GM12878 (cell line): ENCODE measurements at regions not wholly inside any gene's neighbourhood (a gene's known extent, or its start where the extent isn't known, plus 50 kb on each side); places are given as distances from the start of the nearest gene placed in this dataset.

ENCODE experiments used
- ATAC-seq: fragments of 200-7000 bp; cut with Tn5 transposase; 3 replicates; pipeline ENCODE4 v1.9.1; 2020; ENCODE audit warnings: mild to moderate bottlenecking, moderate library complexity
- BruUV-seq: library from RNA; stranded (reverse); fragments of 400-500 nt; replicated peaks from 2 replicates; lab custom pipeline; 2021; lab: Mats Ljungman, UMichigan
- CTCF ChIA-PET: fragments of 300-600 bp; sonication (Branson Sonifier 250); formaldehyde crosslinking; extraction: SDS; loops from one replicate; lab custom pipeline; 2021; ENCODE audit warnings: inconsistent platforms; lab: Yijun Ruan, JAX
- POLR2A ChIA-PET: fragments of 350-600 bp; formaldehyde crosslinking; extraction: SDS; loops from one replicate; lab custom pipeline; 2021; ENCODE audit warnings: inconsistent platforms; lab: Charles Lee
- RAD21 ChIA-PET: fragments of 300-600 bp; sonication (Branson Sonifier 250); formaldehyde crosslinking; loops from one replicate; lab custom pipeline; 2023; ENCODE audit warnings: antibody characterized with exemption; ENCODE audit not compliant: unreplicated experiment; lab: Charles Lee
- SMC1A ChIA-PET: fragments of 300-600 bp; sonication (Branson Sonifier 250); formaldehyde crosslinking; loops from one replicate; lab custom pipeline; 2023; ENCODE audit not compliant: unreplicated experiment, uncharacterized antibody; lab: Charles Lee
- DNase-seq: peaks from one replicate; pipeline ENCODE4 v3.0.0-alpha.2; 2011; ENCODE audit warnings: low read depth, low spot score
- FAIRE-seq: peaks from 3 replicates; lab custom pipeline; 2011; peaks lifted over from hg19 to GRCh38; lab: Jason Lieb, UNC
- H2AFZ ChIP-seq: 2 replicates; pipeline ENCODE4 v1.6.0; 2011; ENCODE audit warnings: low read depth, low read length, control low read depth; ENCODE audit not compliant: control insufficient read depth
- H3K27ac ChIP-seq: 2 replicates; pipeline ENCODE4 v1.5.1; 2011; ENCODE audit warnings: control low read depth; ENCODE audit not compliant: control insufficient read depth, insufficient read depth
- H3K27me3 ChIP-seq, 2 experiments: replicated peaks in 1 of 2; 2 replicates each; pipeline versions ENCODE4 v1.6.0 to v1.6.1; 2011; ENCODE audit warnings: low read length in 1 of 2; ENCODE audit not compliant: control insufficient read depth in 2 of 2, insufficient read depth in 2 of 2
- H3K36me3 ChIP-seq, 2 experiments: 2 replicates each; pipeline ENCODE4 v1.5.1; 2011; ENCODE audit warnings: low read length in 1 of 2; ENCODE audit not compliant: control insufficient read depth in 2 of 2, insufficient read depth in 2 of 2
- H3K4me1 ChIP-seq: 2 replicates; pipeline ENCODE4 v1.6.1; 2011; ENCODE audit warnings: mild to moderate bottlenecking, low read length, moderate library complexity, mixed read lengths; ENCODE audit not compliant: control insufficient read depth, insufficient read depth
- H3K4me2 ChIP-seq: 2 replicates; pipeline ENCODE4 v1.6.0; 2011; ENCODE audit warnings: control low read depth; ENCODE audit not compliant: control insufficient read depth, insufficient read depth
- H3K4me3 ChIP-seq: fragments of 200-600 bp; sonication (generic); 2 replicates; pipeline ENCODE4 v1.5.1; 2016
- H3K79me2 ChIP-seq: 2 replicates; pipeline ENCODE4 v1.6.0; 2011; ENCODE audit warnings: low read length; ENCODE audit not compliant: control insufficient read depth, insufficient read depth
- H3K9ac ChIP-seq: 2 replicates; pipeline ENCODE4 v1.8.0; 2011; ENCODE audit warnings: low read length, control low read depth, mixed read lengths; ENCODE audit not compliant: control insufficient read depth, insufficient read depth
- H3K9me3 ChIP-seq: replicated peaks from 3 replicates; pipeline ENCODE4 v1.5.1; 2011; ENCODE audit warnings: mild to moderate bottlenecking, low read length; ENCODE audit not compliant: control insufficient read depth, insufficient read depth
- H4K20me1 ChIP-seq: 2 replicates; pipeline ENCODE4 v1.6.0; 2011; ENCODE audit not compliant: control insufficient read depth, insufficient read depth
- DPF2 ChIP-seq: fragments of 450-650 bp; IDR thresholded peaks from 2 replicates; pipeline ENCODE4 v1.6.1; 2017; ENCODE audit warnings: mild to moderate bottlenecking
- EED ChIP-seq: sonication (generic); IDR thresholded peaks from 2 replicates; pipeline ENCODE4 v1.6.1; 2016; ENCODE audit warnings: antibody characterized with exemption, low read depth
- ESRRA ChIP-seq: IDR thresholded peaks from 2 replicates; pipeline ENCODE4 v1.6.1; 2012; ENCODE audit warnings: mild to moderate bottlenecking, low read length, improper control_type of control experiment
- GATAD2B ChIP-seq: fragments of 450-650 bp; conservative IDR thresholded peaks from 2 replicates; pipeline ENCODE4 v1.6.1; 2017; ENCODE audit warnings: low read depth, mild to moderate bottlenecking, moderate library complexity
- NFXL1 ChIP-seq: fragments of 450-650 bp; IDR thresholded peaks from 2 replicates; pipeline ENCODE4 v1.6.1; 2017; ENCODE audit warnings: antibody characterized with exemption, mild to moderate bottlenecking, borderline replicate concordance
- NFYB ChIP-seq: IDR thresholded peaks from 2 replicates; pipeline ENCODE4 v1.6.1; 2011; ENCODE audit warnings: low read depth, mild to moderate bottlenecking, low read length, improper control_type of control experiment, moderate library complexity; ENCODE audit not compliant: insufficient read depth
- PAX5 ChIP-seq: IDR thresholded peaks from 2 replicates; pipeline ENCODE4 v1.6.1; 2011; ENCODE audit warnings: low read depth, low read length, borderline replicate concordance
- POLR2AphosphoS2 ChIP-seq: IDR thresholded peaks from 2 replicates; pipeline ENCODE4 v1.6.1; 2011; ENCODE audit warnings: low read depth, mild to moderate bottlenecking, low read length, improper control_type of control experiment, moderate library complexity
- POLR2AphosphoS5 ChIP-seq: IDR thresholded peaks from 2 replicates; pipeline ENCODE4 v1.6.1; 2011; ENCODE audit warnings: mild to moderate bottlenecking, low read length, inconsistent platforms
- RFX5 ChIP-seq: IDR thresholded peaks from 2 replicates; pipeline ENCODE4 v1.6.1; 2011; ENCODE audit warnings: low read depth, low read length, improper control_type of control experiment
- SPI1 ChIP-seq: IDR thresholded peaks from 2 replicates; pipeline ENCODE4 v1.6.1; 2011; ENCODE audit warnings: low read depth, mild to moderate bottlenecking, low read length, moderate library complexity, borderline replicate concordance; ENCODE audit not compliant: insufficient read depth
- STAT3 ChIP-seq: IDR thresholded peaks from 2 replicates; pipeline ENCODE4 v1.6.1; 2011; ENCODE audit warnings: low read depth, low read length, improper control_type of control experiment
- SUPT20H ChIP-seq: IDR thresholded peaks from 2 replicates; pipeline ENCODE4 v1.6.1; 2011; ENCODE audit warnings: low read depth, mild to moderate bottlenecking, low read length, moderate library complexity, borderline replicate concordance; ENCODE audit not compliant: control insufficient read depth
- TARDBP ChIP-seq: IDR thresholded peaks from 2 replicates; pipeline ENCODE4 v1.6.1; 2016; ENCODE audit warnings: borderline replicate concordance
- ZNF622 ChIP-seq: fragments of 450-650 bp; IDR thresholded peaks from 2 replicates; pipeline ENCODE4 v1.6.1; 2017; ENCODE audit warnings: mild to moderate bottlenecking, inconsistent platforms
- WGBS: methylation state at CpG from one replicate; pipeline ENCODE4 v1.1.6; 2016; ENCODE audit warnings: low lambda C conversion rate; ENCODE audit not compliant: insufficient replicate concordance, insufficient coverage; ENCODE audit errors: missing lambda C conversion rate; 5-methylcytosine and 5-hydroxymethylcytosine counted together
- in situ Hi-C: fragments of 300-500 bp; cut with MboI; formaldehyde crosslinking; loops from 9 replicates; pipeline ENCODE4 v1.14.3; 2018; ENCODE audit warnings: mixed read lengths
- intact Hi-C: fragments of 100-400 bp; cut with micrococcal nuclease; formaldehyde crosslinking; loops from one replicate; pipeline ENCODE4 v1.14.2; 2022; ENCODE audit not compliant: unreplicated experiment
- TF ChIP-seq, protein P1 (sequence below): fragments of 450-650 bp; IDR thresholded peaks from 2 replicates; pipeline ENCODE4 v1.6.1; 2018; ENCODE audit warnings: borderline replicate concordance, mild to moderate bottlenecking; ENCODE audit not compliant: partially characterized antibody

DNA sequence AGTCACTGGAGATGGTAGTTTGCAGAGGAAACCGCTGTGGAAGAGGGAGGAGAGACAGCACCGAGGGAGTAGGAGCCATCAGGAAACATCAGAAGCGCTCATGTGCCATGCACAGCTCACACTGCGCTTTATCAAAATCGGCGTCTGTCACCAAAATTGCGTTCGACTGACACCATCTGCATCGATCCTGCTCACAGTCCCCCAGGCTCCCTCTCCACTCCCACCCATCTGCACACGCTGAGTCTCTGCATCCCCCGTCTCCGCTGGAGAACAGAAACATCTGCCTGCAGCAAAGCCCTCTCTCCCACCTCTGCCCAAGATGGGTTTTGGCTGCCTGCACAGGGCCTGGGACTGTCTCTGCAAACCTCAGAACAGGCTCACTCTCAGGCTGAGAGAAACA is 187.5 kb upstream of the RPL38 start:
- H2AFZ ChIP-seq = no peak overlapping the region
- DNase-seq = no peak
- H3K36me3 ChIP-seq = no peaks in the 10 kb centered on the region
- POLR2A ChIA-PET = no interaction called here
- no TSS peak for BruUV-seq
- CTCF ChIA-PET = no interaction called here
- no peak overlapping the region for H3K27ac ChIP-seq
- no peak overlapping the region for H3K4me2 ChIP-seq
- no peak overlapping the region for H3K4me3 ChIP-seq
- no peak overlapping the region for H3K9ac ChIP-seq
- no peak for FAIRE-seq
- peaks cover 3 to 7% of the 10 kb centered on the region in 2 experiments for H3K27me3 ChIP-seq
- in situ Hi-C loops = no loop called here
- no peak for ATAC-seq
- WGBS = 32% methylated on average over 12 of the region's 12 CpGs
- no peaks in the 10 kb centered on the region for H4K20me1 ChIP-seq
- SMC1A ChIA-PET = no interaction called here
- RAD21 ChIA-PET = no interaction called here
- H3K9me3 ChIP-seq = no peaks in the 10 kb centered on the region
- intact Hi-C loops = no loop called here
- H3K4me1 ChIP-seq = no peaks in the 10 kb centered on the region
- no peak for TF ChIP-seq ZNF622
- no peak for TF ChIP-seq ESRRA
- TF ChIP-seq STAT3 = no peak
- TF ChIP-seq EED = no peak
- TF ChIP-seq NFYB = no peak
- no peak for TF ChIP-seq POLR2AphosphoS5
- TF ChIP-seq DPF2 = no peak
- no peaks in the 10 kb centered on the region for H3K79me2 ChIP-seq

GRCh38 chr17:74016461-74016860 is 187.0 kb upstream of the RPL38 start:
- no peak for FAIRE-seq
- POLR2A ChIA-PET = no interaction called here
- RAD21 ChIA-PET = no interaction called here
- BruUV-seq = no TSS peak
- no peak for DNase-seq
- 21% methylated on average over 8 of the region's 8 CpGs for WGBS
- H3K36me3 ChIP-seq = no peaks in the 10 kb centered on the region
- SMC1A ChIA-PET = no interaction called here
- CTCF ChIA-PET = no interaction called here
- peaks cover 3 to 7% of the 10 kb centered on the region in 2 experiments for H3K27me3 ChIP-seq
- ATAC-seq = no peak
- H3K27ac ChIP-seq = no peak overlapping the region
- no peak overlapping the region for H2AFZ ChIP-seq
- in situ Hi-C loops = no loop called here
- no peak overlapping the region for H3K9ac ChIP-seq
- no peaks in the 10 kb centered on the region for H4K20me1 ChIP-seq
- H3K79me2 ChIP-seq = no peaks in the 10 kb centered on the region
- TF ChIP-seq, protein P1, sequence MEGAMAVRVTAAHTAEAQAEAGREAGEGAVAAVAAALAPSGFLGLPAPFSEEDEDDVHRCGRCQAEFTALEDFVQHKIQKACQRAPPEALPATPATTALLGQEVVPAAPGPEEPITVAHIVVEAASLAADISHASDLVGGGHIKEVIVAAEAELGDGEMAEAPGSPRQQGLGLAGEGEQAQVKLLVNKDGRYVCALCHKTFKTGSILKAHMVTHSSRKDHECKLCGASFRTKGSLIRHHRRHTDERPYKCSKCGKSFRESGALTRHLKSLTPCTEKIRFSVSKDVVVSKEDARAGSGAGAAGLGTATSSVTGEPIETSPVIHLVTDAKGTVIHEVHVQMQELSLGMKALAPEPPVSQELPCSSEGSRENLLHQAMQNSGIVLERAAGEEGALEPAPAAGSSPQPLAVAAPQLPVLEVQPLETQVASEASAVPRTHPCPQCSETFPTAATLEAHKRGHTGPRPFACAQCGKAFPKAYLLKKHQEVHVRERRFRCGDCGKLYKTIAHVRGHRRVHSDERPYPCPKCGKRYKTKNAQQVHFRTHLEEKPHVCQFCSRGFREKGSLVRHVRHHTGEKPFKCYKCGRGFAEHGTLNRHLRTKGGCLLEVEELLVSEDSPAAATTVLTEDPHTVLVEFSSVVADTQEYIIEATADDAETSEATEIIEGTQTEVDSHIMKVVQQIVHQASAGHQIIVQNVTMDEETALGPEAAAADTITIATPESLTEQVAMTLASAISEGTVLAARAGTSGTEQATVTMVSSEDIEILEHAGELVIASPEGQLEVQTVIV = no peak
- no peak for TF ChIP-seq NFXL1
- no peak for TF ChIP-seq RFX5
- no peak for TF ChIP-seq SUPT20H
- TF ChIP-seq POLR2AphosphoS2 = no peak
- no peak for TF ChIP-seq TARDBP
- no peak for TF ChIP-seq SPI1
- no peak for TF ChIP-seq GATAD2B
- TF ChIP-seq PAX5 = no peak
- H3K4me1 ChIP-seq = no peaks in the 10 kb centered on the region
- intact Hi-C loops = no loop called here
- no peaks in the 10 kb centered on the region for H3K9me3 ChIP-seq
- no peak overlapping the region for H3K4me2 ChIP-seq
- no peak overlapping the region for H3K4me3 ChIP-seq
